ENCODE measurements at regions not wholly inside any gene's neighbourhood (a gene's known extent, or its start where the extent isn't known, plus 50 kb on each side); places are given as distances from the start of the nearest gene placed in this dataset.

- no peak for TF ChIP-seq CTCF (conservative IDR thresholded peaks at IDR 0.05; ENCODE audit: control insufficient read depth, insufficient read depth, low read depth, low read length)
- no peak for DNase-seq (ENCODE audit: low read depth)
- no peak overlapping the region for H3K4me3 ChIP-seq (ENCODE audit: control insufficient read depth, low read depth, low read length)
Observed at GRCh38 chr13:54836273-54836672, 1807.7 kb downstream of the OLFM4 start.

- DNase-seq (ENCODE audit: low read depth) = no peak
- H3K4me3 ChIP-seq (ENCODE audit: control insufficient read depth, low read depth, low read length) = no peak overlapping the region
- no peak for TF ChIP-seq CTCF (conservative IDR thresholded peaks at IDR 0.05; ENCODE audit: control insufficient read depth, insufficient read depth, low read depth, low read length)
Observed at GRCh38 chr13:54841682-54842081, 1813.1 kb downstream of the OLFM4 start.

GRCh38 chr13:54845351-54845965 lies 1816.8 kb downstream of the OLFM4 start:
- no peak for DNase-seq (ENCODE audit: low read depth)
- no peak for TF ChIP-seq CTCF (conservative IDR thresholded peaks at IDR 0.05; ENCODE audit: control insufficient read depth, insufficient read depth, low read depth, low read length)
- H3K4me3 ChIP-seq (ENCODE audit: control insufficient read depth, low read depth, low read length) = no peak overlapping the region

- TF ChIP-seq CTCF (conservative IDR thresholded peaks at IDR 0.05; ENCODE audit: control insufficient read depth, insufficient read depth, low read depth, low read length) = no peak
- no peak for DNase-seq (ENCODE audit: low read depth)
- no peak overlapping the region for H3K4me3 ChIP-seq (ENCODE audit: control insufficient read depth, low read depth, low read length)
Observed at GRCh38 chr13:54852831-54853230, 1824.2 kb downstream of the OLFM4 start.

- no peak for TF ChIP-seq CTCF (conservative IDR thresholded peaks at IDR 0.05; ENCODE audit: control insufficient read depth, insufficient read depth, low read depth, low read length)
- no peak overlapping the region for H3K4me3 ChIP-seq (ENCODE audit: control insufficient read depth, low read depth, low read length)
- DNase-seq (ENCODE audit: low read depth) = no peak
Observed at GRCh38 chr13:54859827-54860226, 1831.2 kb downstream of the OLFM4 start.

GRCh38 chr13:54875111-54875510 lies 1846.5 kb downstream of the OLFM4 start:
- no peak for TF ChIP-seq CTCF (conservative IDR thresholded peaks at IDR 0.05; ENCODE audit: control insufficient read depth, insufficient read depth, low read depth, low read length)
- DNase-seq (ENCODE audit: low read depth) = no peak
- H3K4me3 ChIP-seq (ENCODE audit: control insufficient read depth, low read depth, low read length) = no peak overlapping the region

- no peak for DNase-seq (ENCODE audit: low read depth)
- TF ChIP-seq CTCF (conservative IDR thresholded peaks at IDR 0.05; ENCODE audit: control insufficient read depth, insufficient read depth, low read depth, low read length) = no peak
Observed at GRCh38 chr13:54879036-54879435, 1850.4 kb downstream of the OLFM4 start.

More at GRCh38 chr13:54879036-54879435, 1850.4 kb downstream of the OLFM4 start:
- H3K4me3 ChIP-seq (ENCODE audit: control insufficient read depth, low read depth, low read length) = no peak overlapping the region

Data from fibroblast of mammary gland (primary cell).